ENCODE measurements at regions not wholly inside any gene's neighbourhood (a gene's known extent, or its start where the extent isn't known, plus 50 kb on each side); places are given as distances from the start of the nearest gene placed in this dataset.
A peak's percentile ranks its signal among the peaks of the same experiment; 100 is the strongest.

DNA sequence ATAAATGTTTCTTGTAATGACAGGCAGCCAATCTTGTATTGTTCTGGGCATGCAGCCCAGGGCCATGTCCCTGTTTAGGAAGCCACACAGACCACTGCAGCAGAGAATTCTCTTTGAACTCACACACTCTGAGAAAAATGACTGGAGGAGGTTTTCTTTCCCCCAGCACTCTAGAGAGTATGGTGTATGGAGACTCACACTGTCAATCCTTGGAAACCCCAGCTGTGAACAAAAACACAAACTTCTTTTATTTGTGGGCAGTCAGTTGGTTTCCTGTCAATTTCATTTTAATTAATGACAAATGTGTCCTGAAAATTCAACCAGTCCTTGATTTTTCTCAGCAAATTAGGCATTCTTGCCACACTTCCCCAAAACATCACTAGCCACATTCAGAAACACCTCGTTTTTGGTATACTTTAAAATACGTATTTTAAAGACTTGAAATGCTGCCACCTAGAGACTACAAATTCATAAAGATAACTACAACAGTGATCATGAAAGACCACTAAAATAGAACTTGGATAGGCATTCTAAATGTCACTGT, 52.9 kb upstream of the UFL1 start:
- TF ChIP-seq, protein P1, sequence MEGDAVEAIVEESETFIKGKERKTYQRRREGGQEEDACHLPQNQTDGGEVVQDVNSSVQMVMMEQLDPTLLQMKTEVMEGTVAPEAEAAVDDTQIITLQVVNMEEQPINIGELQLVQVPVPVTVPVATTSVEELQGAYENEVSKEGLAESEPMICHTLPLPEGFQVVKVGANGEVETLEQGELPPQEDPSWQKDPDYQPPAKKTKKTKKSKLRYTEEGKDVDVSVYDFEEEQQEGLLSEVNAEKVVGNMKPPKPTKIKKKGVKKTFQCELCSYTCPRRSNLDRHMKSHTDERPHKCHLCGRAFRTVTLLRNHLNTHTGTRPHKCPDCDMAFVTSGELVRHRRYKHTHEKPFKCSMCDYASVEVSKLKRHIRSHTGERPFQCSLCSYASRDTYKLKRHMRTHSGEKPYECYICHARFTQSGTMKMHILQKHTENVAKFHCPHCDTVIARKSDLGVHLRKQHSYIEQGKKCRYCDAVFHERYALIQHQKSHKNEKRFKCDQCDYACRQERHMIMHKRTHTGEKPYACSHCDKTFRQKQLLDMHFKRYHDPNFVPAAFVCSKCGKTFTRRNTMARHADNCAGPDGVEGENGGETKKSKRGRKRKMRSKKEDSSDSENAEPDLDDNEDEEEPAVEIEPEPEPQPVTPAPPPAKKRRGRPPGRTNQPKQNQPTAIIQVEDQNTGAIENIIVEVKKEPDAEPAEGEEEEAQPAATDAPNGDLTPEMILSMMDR (IDR thresholded peaks at IDR 0.05; ENCODE audit: poor library complexity) = peak; percentile 52
- no peak for TF ChIP-seq EZH2 (IDR thresholded peaks at IDR 0.05; ENCODE audit: borderline replicate concordance)
